Endothelial cell of umbilical vein (primary cell): ENCODE measurements at regions not wholly inside any gene's neighbourhood (a gene's known extent, or its start where the extent isn't known, plus 50 kb on each side); places are given as distances from the start of the nearest gene placed in this dataset. TPM values are rescaled to one million over a fixed set of nuclear protein-coding genes. Genes with fewer than 3 reads are reported as not detected.

Experiments
- BruUV-seq: library from RNA; stranded (reverse); fragments of 400-500 nt; replicated peaks from 2 replicates; lab custom pipeline; 2021; lab: Mats Ljungman, UMichigan
- CTCF ChIA-PET: fragments of 300-600, 350-600 bp; sonication (Branson Sonifier 250); formaldehyde crosslinking; loops from one replicate; lab custom pipeline; 2021; ENCODE audit warnings: antibody characterized with exemption, inconsistent platforms; lab: Charles Lee
- POLR2A ChIA-PET: fragments of 300-600, 350-600 bp; sonication (Branson Sonifier 250); formaldehyde crosslinking; loops from one replicate; lab custom pipeline; 2021; ENCODE audit warnings: antibody characterized with exemption, inconsistent platforms; lab: Charles Lee
- DNase-seq: peaks from one replicate; pipeline ENCODE4 v3.0.0-alpha.2; 2011; ENCODE audit warnings: low read depth, low spot score
- FAIRE-seq: peaks from 2 replicates; lab custom pipeline; 2011; peaks lifted over from hg19 to GRCh38; lab: Jason Lieb, UNC
- H2AFZ ChIP-seq: 2 replicates; pipeline ENCODE4 v1.6.0; 2012; ENCODE audit warnings: low read depth, low read length, control low read depth, inconsistent platforms
- H3K27ac ChIP-seq: 2 replicates; pipeline ENCODE4 v1.5.1; 2011; ENCODE audit warnings: low read depth, mild to moderate bottlenecking, control low read depth, low read length, moderate library complexity; ENCODE audit not compliant: insufficient read depth
- H3K27me3 ChIP-seq, 2 experiments: 2 replicates each; pipeline versions ENCODE4 v1.6.0 to v1.6.1; 2011; ENCODE audit warnings: low read length in 2 of 2, mixed read lengths in 1 of 2; ENCODE audit not compliant: control insufficient read depth in 2 of 2, insufficient read depth in 2 of 2
- H3K36me3 ChIP-seq, 2 experiments: 2 replicates in 1 of 2; 3 replicates in 1 of 2; pipeline ENCODE4 v1.5.1; 2011; ENCODE audit warnings: low read length in 2 of 2, mild to moderate bottlenecking in 1 of 2, moderate library complexity in 1 of 2; ENCODE audit not compliant: control insufficient read depth in 2 of 2, insufficient read depth in 2 of 2; ENCODE audit errors: extremely low read depth in 1 of 2
- H3K4me1 ChIP-seq: 3 replicates; pipeline ENCODE4 v1.5.1; 2011; ENCODE audit warnings: mild to moderate bottlenecking, low read length; ENCODE audit not compliant: control insufficient read depth, insufficient read depth; ENCODE audit errors: extremely low read depth
- H3K4me2 ChIP-seq: 2 replicates; pipeline ENCODE4 v1.6.1; 2011; ENCODE audit warnings: low read length, control low read depth, mixed read lengths; ENCODE audit not compliant: insufficient read depth
- H3K4me3 ChIP-seq, 3 experiments: fragments of 200-600 bp in 1 of 3; sonication (generic), shearing (Covaris generic) in 1 of 3; replicated peaks in 1 of 3; 2 replicates each; pipeline ENCODE4 v1.5.1; 2011 to 2016; ENCODE audit warnings: control low read depth in 3 of 3, low read length in 3 of 3, mild to moderate bottlenecking in 2 of 3, inconsistent platforms in 1 of 3, low read depth in 1 of 3, moderate library complexity in 1 of 3; ENCODE audit not compliant: insufficient read depth in 1 of 3
- H3K79me2 ChIP-seq: 2 replicates; pipeline ENCODE4 v1.6.0; 2012; ENCODE audit warnings: low read length, inconsistent platforms; ENCODE audit not compliant: control insufficient read depth, insufficient read depth
- H3K9ac ChIP-seq: replicated peaks from 2 replicates; pipeline ENCODE3; 2011; ENCODE audit warnings: low read length, control low read depth; ENCODE audit not compliant: insufficient read depth; ENCODE audit errors: extremely low read depth
- H3K9me1 ChIP-seq: replicated peaks from 3 replicates; pipeline ENCODE4 v1.6.0; 2011; ENCODE audit warnings: mild to moderate bottlenecking, low read length; ENCODE audit not compliant: control insufficient read depth, insufficient read depth; ENCODE audit errors: extremely low read depth
- H3K9me3 ChIP-seq: replicated peaks from 2 replicates; pipeline ENCODE4 v1.5.1; 2012; ENCODE audit warnings: low read length, inconsistent platforms; ENCODE audit not compliant: control insufficient read depth, insufficient read depth
- H4K20me1 ChIP-seq: replicated peaks from 2 replicates; pipeline ENCODE3; 2011; ENCODE audit warnings: mild to moderate bottlenecking, low read length; ENCODE audit not compliant: control insufficient read depth, insufficient read depth; ENCODE audit errors: extremely low read depth
- EZH2 ChIP-seq: IDR thresholded peaks from 2 replicates; pipeline ENCODE4 v1.6.1; 2012; ENCODE audit warnings: borderline replicate concordance, low read depth, mild to moderate bottlenecking, moderate library complexity, low read length, inconsistent platforms; ENCODE audit not compliant: severe bottlenecking
- FOS ChIP-seq: IDR thresholded peaks from 2 replicates; pipeline ENCODE4 v1.6.1; 2011; ENCODE audit warnings: mild to moderate bottlenecking, low read length, moderate library complexity, borderline replicate concordance; ENCODE audit not compliant: insufficient read depth
- GATA2 ChIP-seq: IDR thresholded peaks from 2 replicates; pipeline ENCODE4 v1.7.0; 2011; ENCODE audit warnings: low read depth, mild to moderate bottlenecking, moderate library complexity, mixed read lengths, low read length; ENCODE audit not compliant: insufficient read length, insufficient read depth
- JUN ChIP-seq: IDR thresholded peaks from 2 replicates; pipeline ENCODE4 v1.6.1; 2011; ENCODE audit warnings: borderline replicate concordance, low read depth; ENCODE audit not compliant: insufficient read length, insufficient read depth
- MYC ChIP-seq: IDR thresholded peaks from one replicate; pipeline ENCODE4 v1.6.1; 2011; ENCODE audit warnings: mild to moderate bottlenecking, low read depth, low read length
- POLR2A ChIP-seq: IDR thresholded peaks from 2 replicates; pipeline ENCODE4 v1.6.1; 2012; ENCODE audit warnings: low read depth, mild to moderate bottlenecking, control low read depth, low read length
- POLR2AphosphoS5 ChIP-seq: IDR thresholded peaks from 2 replicates; pipeline ENCODE4 v1.6.1; 2012; ENCODE audit warnings: low read depth, mild to moderate bottlenecking, control low read depth, low read length, moderate library complexity; ENCODE audit not compliant: insufficient read depth
- dilution Hi-C: fragments of 300-500 bp; cut with MboI; formaldehyde crosslinking; loops from one replicate; pipeline ENCODE4 v1.15.0; 2019; ENCODE audit warnings: low sequenced_read_pairs; ENCODE audit not compliant: extremely low pct_ligation_motif_present
- intact Hi-C: fragments of 100-400 bp; cut with micrococcal nuclease; formaldehyde crosslinking; loops from one replicate; pipeline ENCODE4 v1.10.0; 2022
- small RNA-seq: library from RNA; depleted of rRNA; stranded (forward); fragments of <200 nt; gene quantifications from one replicate; pipeline ENCODE3, GENCODE V24; 2012; ENCODE audit warnings: low replicate concordance, low read depth; ENCODE audit not compliant: insufficient read depth, insufficient read length
- TF ChIP-seq, protein P1 (sequence below), 2 donors: IDR thresholded peaks; 1 replicate in 1 of 2; 2 replicates in 1 of 2; pipeline ENCODE4 v1.5.1; 2011; ENCODE audit warnings: low read length in 2 of 2, mild to moderate bottlenecking in 2 of 2, moderate library complexity in 2 of 2, control low read depth in 1 of 2, inconsistent platforms in 1 of 2, low read depth in 1 of 2; ENCODE audit not compliant: insufficient read depth in 1 of 2; ENCODE audit errors: extremely low read depth in 1 of 2
- TF ChIP-seq, protein P2 (sequence below): IDR thresholded peaks from 2 replicates; pipeline ENCODE4 v1.6.1; 2011; ENCODE audit not compliant: insufficient read depth, insufficient read length

DNA sequence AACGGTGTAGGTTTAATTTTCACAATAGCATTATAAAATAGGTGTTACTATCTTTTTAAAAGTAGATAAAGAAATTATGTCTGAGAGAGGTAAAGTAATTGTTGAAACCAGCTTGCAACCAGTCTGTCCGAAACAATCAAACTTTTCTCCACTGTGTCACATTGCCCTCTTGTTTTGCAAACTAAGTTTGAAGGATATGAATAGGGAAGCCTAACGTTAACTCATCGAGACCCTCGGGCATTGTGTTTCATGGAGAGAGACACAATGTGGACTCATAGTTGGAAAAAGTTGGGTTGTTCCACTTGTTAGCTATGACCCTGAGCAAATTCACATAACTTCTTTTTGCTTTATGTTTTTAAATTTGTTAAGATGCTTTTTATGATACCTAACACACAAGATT, 254.4 kb upstream of the IMPG1 start:
- Histone ChIP-seq H3K4me1 (no peaks in the 10 kb centered on the region), H4K20me1 (no peaks in the 10 kb centered on the region), H3K9me1 (no peaks in the 10 kb centered on the region), H3K4me2 (no peak overlapping the region), H3K27me3 (no peaks in the 10 kb centered on the region), H3K27ac (no peak overlapping the region), H2AFZ (no peak overlapping the region), H3K9ac (no peak overlapping the region), H3K36me3 (no peaks in the 10 kb centered on the region), H3K79me2 (no peaks in the 10 kb centered on the region), H3K4me3 (no peak overlapping the region), H3K9me3 (no peaks in the 10 kb centered on the region)
- DNase-seq (no peak), FAIRE-seq (no peak)
- BruUV-seq: no TSS peak
- TF ChIP-seq MYC (no peak), GATA2 (no peak), POLR2A (no peak), POLR2AphosphoS5 (no peak), EZH2 (no peak), FOS (no peak), JUN (no peak)
- TF ChIP-seq, protein P1, sequence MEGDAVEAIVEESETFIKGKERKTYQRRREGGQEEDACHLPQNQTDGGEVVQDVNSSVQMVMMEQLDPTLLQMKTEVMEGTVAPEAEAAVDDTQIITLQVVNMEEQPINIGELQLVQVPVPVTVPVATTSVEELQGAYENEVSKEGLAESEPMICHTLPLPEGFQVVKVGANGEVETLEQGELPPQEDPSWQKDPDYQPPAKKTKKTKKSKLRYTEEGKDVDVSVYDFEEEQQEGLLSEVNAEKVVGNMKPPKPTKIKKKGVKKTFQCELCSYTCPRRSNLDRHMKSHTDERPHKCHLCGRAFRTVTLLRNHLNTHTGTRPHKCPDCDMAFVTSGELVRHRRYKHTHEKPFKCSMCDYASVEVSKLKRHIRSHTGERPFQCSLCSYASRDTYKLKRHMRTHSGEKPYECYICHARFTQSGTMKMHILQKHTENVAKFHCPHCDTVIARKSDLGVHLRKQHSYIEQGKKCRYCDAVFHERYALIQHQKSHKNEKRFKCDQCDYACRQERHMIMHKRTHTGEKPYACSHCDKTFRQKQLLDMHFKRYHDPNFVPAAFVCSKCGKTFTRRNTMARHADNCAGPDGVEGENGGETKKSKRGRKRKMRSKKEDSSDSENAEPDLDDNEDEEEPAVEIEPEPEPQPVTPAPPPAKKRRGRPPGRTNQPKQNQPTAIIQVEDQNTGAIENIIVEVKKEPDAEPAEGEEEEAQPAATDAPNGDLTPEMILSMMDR (IDR thresholded peaks at IDR 0.05; ENCODE audit: extremely low read depth in 1 of 2, insufficient read depth in 1 of 2, low read depth in 1 of 2, low read length in 2 of 2): no peak
- TF ChIP-seq, protein P2, sequence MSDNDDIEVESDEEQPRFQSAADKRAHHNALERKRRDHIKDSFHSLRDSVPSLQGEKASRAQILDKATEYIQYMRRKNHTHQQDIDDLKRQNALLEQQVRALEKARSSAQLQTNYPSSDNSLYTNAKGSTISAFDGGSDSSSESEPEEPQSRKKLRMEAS: no peak
- ChIA-PET POLR2A (no interaction called here), CTCF (no interaction called here)
- intact Hi-C loops: no loop called here
- dilution Hi-C loops: no loop called here

Small RNA genes in the stretch of these regions (small RNA-seq; reads per million reads assigned to genes)
- gene AL365222.1 (not detected), gene RNU6-261P (not detected), gene RNU6-84P (not detected)
